HG03066 (cell line): ENCODE measurements at regions not wholly inside any gene's neighbourhood (a gene's known extent, or its start where the extent isn't known, plus 50 kb on each side); places are given as distances from the start of the nearest gene placed in this dataset.

Source experiments
- ATAC-seq: cut with Tn5 transposase; IDR thresholded peaks from one replicate; pipeline ENCODE4 v1.9.1; 2021; ENCODE audit warnings: low read depth; ENCODE audit not compliant: unreplicated experiment

DNA sequence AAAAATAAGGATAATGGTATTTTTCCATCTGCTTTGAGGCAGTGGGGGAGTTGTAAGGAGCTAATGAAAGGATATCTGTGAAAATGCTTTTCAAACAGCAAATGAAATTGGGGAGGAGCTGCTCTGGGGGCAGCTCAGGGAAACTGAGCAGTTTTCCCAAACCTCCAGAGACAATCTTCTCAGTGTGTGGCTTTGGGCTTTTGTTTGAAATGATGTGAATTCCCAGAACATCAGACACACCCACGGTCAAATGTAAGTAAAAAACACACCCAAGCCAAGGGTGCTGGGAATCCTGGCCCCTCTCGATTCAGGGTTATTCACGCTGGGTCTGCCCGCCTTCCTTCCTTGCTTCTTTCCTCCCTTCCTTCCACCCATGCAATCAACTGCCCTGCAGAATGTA lies 512.6 kb downstream of the BNC2 start:
- ATAC-seq: no peak

DNA sequence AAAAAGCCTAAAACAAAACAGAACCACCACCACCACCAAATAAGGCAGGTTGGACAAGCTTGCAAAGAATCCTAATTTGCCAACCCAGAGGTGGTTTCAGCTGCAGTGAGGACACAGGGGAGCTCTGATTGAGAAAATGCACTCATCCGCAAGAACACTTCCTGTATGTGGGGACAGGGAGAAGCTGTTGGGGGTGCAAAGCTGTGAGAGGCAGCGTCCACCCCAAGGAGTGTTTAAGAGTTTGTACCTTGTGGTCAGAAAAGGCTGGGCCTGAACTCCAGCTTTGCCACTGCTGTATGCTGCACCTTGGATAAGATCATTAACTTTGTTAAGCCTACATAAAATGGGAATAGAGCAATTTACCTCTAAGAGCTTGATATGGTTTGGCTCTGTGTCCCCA lies 511.7 kb downstream of the BNC2 start:
- ATAC-seq: no peak
